OCI-LY3 (cell line): ENCODE measurements at regions not wholly inside any gene's neighbourhood (a gene's known extent, or its start where the extent isn't known, plus 50 kb on each side); places are given as distances from the start of the nearest gene placed in this dataset.

Experiments used
- H2AFZ ChIP-seq: fragments of 200-600, 300-600 bp; shearing (Covaris generic); 2 replicates; pipeline ENCODE4 v1.6.0; 2014; ENCODE audit warnings: antibody characterized with exemption, low read depth, low read length
- H3K27ac ChIP-seq: fragments of 200-600, 300-600 bp; sonication (generic); 2 replicates; pipeline ENCODE4 v1.5.1; 2014; ENCODE audit warnings: mild to moderate bottlenecking, low read length, moderate library complexity, mixed read lengths
- H3K27me3 ChIP-seq: fragments of 200-600, 300-600 bp; sonication (generic); 2 replicates; pipeline ENCODE4 v1.6.1; 2014; ENCODE audit warnings: low read depth, low read length, mixed read lengths
- H3K36me3 ChIP-seq: fragments of 200-600, 300-600 bp; sonication (generic); replicated peaks from 2 replicates; pipeline ENCODE3; 2014; ENCODE audit warnings: low read depth, low read length, mixed read lengths
- H3K4me1 ChIP-seq: fragments of 300-600, 200-600 bp; sonication (generic); 2 replicates; pipeline ENCODE4 v1.6.1; 2014; ENCODE audit warnings: low read length, mixed read lengths
- H3K4me2 ChIP-seq: fragments of 200-600, 300-600 bp; sonication (generic); 2 replicates; pipeline ENCODE4 v1.6.1; 2014; ENCODE audit warnings: low read length, mixed read lengths
- H3K4me3 ChIP-seq: fragments of 300-600, 200-600 bp; sonication (generic); 2 replicates; pipeline ENCODE4 v1.5.1; 2014; ENCODE audit warnings: antibody characterized with exemption, mild to moderate bottlenecking, low read length, moderate library complexity
- H3K79me2 ChIP-seq: fragments of 300-600, 200-600 bp; shearing (Covaris generic); 2 replicates; pipeline ENCODE4 v1.6.1; 2014; ENCODE audit warnings: mild to moderate bottlenecking, low read length, mixed read lengths
- H3K9ac ChIP-seq: fragments of 300-600, 200-600 bp; shearing (Covaris generic); 2 replicates; pipeline ENCODE4 v1.6.0; 2014; ENCODE audit warnings: mild to moderate bottlenecking, low read length, moderate library complexity
- H3K9me3 ChIP-seq: fragments of 200-600, 300-600 bp; shearing (Covaris generic); 2 replicates; pipeline ENCODE4 v1.6.1; 2014; ENCODE audit warnings: low read length, mixed read lengths; ENCODE audit not compliant: insufficient read depth
- H4K20me1 ChIP-seq: fragments of 200-600, 300-600 bp; sonication (generic); 2 replicates; pipeline ENCODE4 v1.6.1; 2016; ENCODE audit warnings: low read length, mixed read lengths; ENCODE audit not compliant: insufficient read depth
- CTCF ChIP-seq: fragments of 200-600, 300-600 bp; sonication (generic); IDR thresholded peaks from 2 replicates; pipeline ENCODE4 v1.5.1; 2014; ENCODE audit warnings: antibody characterized with exemption, low read length, low read depth
- EZH2phosphoT487 ChIP-seq: fragments of 200-600 bp; shearing (Covaris generic); IDR thresholded peaks from 2 replicates; pipeline ENCODE4 v1.6.1; 2018; ENCODE audit warnings: antibody characterized with exemption, mixed run types, low read depth

DNA sequence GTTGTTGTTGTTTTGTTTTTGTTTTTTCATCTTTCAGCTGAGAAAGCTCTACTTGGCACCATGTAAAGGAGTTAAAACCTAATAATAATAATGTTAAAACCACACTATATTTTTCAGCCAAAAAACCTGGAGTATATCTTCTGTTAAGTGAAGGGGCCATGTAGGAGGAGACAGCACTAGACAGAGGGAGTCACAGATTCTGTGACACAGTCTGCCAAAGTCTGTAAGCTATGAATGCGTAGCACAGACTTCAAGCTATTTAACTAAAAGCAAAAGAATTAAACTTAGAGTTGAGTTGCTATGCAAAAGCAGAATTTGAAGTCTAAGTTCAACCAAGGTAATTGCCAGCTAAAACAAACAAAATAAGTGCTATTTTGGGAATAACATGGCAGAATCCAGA lies 296.0 kb upstream of the COL8A1 start:
- Histone ChIP-seq H3K4me3 (no peak overlapping the region), H3K36me3 (no peaks in the 10 kb centered on the region), H4K20me1 (no peaks in the 10 kb centered on the region), H3K27me3 (no peaks in the 10 kb centered on the region), H2AFZ (no peak overlapping the region), H3K9ac (no peak overlapping the region), H3K9me3 (no peaks in the 10 kb centered on the region), H3K79me2 (no peaks in the 10 kb centered on the region), H3K27ac (no peak overlapping the region), H3K4me1 (no peaks in the 10 kb centered on the region), H3K4me2 (no peak overlapping the region)
- TF ChIP-seq CTCF (no peak), EZH2phosphoT487 (no peak)

DNA sequence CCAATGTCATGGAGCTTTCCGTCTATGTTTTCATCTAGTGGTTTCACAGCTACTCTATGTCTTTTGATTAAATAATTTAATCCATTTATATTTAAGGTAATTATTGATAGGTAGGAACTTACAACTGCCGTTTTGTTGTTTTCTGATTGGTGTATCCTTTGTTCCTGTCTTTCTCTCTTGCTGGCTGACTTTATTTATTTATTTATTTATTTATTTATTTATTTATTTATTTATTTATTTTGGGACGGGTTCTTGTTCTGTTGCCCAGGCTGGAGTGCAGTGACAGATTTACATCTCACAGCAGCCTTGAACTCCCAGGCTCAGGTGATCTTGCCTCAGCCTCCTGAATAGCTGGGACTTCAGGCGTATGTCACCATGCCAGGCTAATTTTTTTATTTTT lies 299.2 kb upstream of the COL8A1 start:
- Histone ChIP-seq H3K79me2 (no peaks in the 10 kb centered on the region), H3K4me3 (no peak overlapping the region), H2AFZ (no peak overlapping the region), H4K20me1 (no peaks in the 10 kb centered on the region), H3K9ac (no peak overlapping the region), H3K27me3 (no peaks in the 10 kb centered on the region), H3K27ac (no peak overlapping the region), H3K9me3 (no peaks in the 10 kb centered on the region), H3K4me1 (no peaks in the 10 kb centered on the region), H3K4me2 (no peak overlapping the region), H3K36me3 (no peaks in the 10 kb centered on the region)
- no peak for TF ChIP-seq EZH2phosphoT487
- no peak for TF ChIP-seq CTCF

- Histone ChIP-seq H4K20me1 (no peaks in the 10 kb centered on the region), H3K27me3 (no peaks in the 10 kb centered on the region), H3K79me2 (no peaks in the 10 kb centered on the region), H3K27ac (no peak overlapping the region), H3K4me1 (no peaks in the 10 kb centered on the region), H3K9ac (no peak overlapping the region), H3K4me2 (no peak overlapping the region), H3K4me3 (no peak overlapping the region), H2AFZ (no peak overlapping the region), H3K36me3 (no peaks in the 10 kb centered on the region), H3K9me3 (no peaks in the 10 kb centered on the region)
- TF ChIP-seq CTCF (no peak), EZH2phosphoT487 (no peak)
These were observed 305.7 kb upstream of the COL8A1 start for GRCh38 chr3:99332718-99333117.

GRCh38 chr3:99332276-99332675 lies 306.1 kb upstream of the COL8A1 start:
- H3K4me3 ChIP-seq, result no peak overlapping the region
- TF ChIP-seq CTCF (no peak), EZH2phosphoT487 (no peak)
- no peaks in the 10 kb centered on the region for H3K4me1 ChIP-seq
- H3K79me2 ChIP-seq, result no peaks in the 10 kb centered on the region
- H3K9me3 ChIP-seq, result no peaks in the 10 kb centered on the region
- no peak overlapping the region for H3K9ac ChIP-seq
- H3K4me2 ChIP-seq, result no peak overlapping the region
- H3K36me3 ChIP-seq, result no peaks in the 10 kb centered on the region
- H2AFZ ChIP-seq, result no peak overlapping the region
- no peaks in the 10 kb centered on the region for H3K27me3 ChIP-seq
- no peak overlapping the region for H3K27ac ChIP-seq
- no peaks in the 10 kb centered on the region for H4K20me1 ChIP-seq
